Ovary (tissue), 3 donors: ENCODE measurements at regions not wholly inside any gene's neighbourhood (a gene's known extent, or its start where the extent isn't known, plus 50 kb on each side); places are given as distances from the start of the nearest gene placed in this dataset.

Experiments used
- POLR2A ChIP-seq: fragments of 450-650 bp; IDR thresholded peaks from one replicate; pipeline ENCODE4 v1.6.1; 2017; ENCODE audit warnings: antibody characterized with exemption, mild to moderate bottlenecking, moderate library complexity
- TF ChIP-seq, protein P1 (sequence below), 3 donors: fragments of 450-650 bp in 2 of 3; fragments of 200-600 bp in 1 of 3; IDR thresholded peaks; one replicate each; pipeline versions ENCODE4 v1.5.1 to v1.8.0; 2016 to 2022; ENCODE audit warnings: antibody characterized with exemption in 3 of 3, mild to moderate bottlenecking in 1 of 3
- donor health status: DM: no; HTN: no; CAD: no.

DNA sequence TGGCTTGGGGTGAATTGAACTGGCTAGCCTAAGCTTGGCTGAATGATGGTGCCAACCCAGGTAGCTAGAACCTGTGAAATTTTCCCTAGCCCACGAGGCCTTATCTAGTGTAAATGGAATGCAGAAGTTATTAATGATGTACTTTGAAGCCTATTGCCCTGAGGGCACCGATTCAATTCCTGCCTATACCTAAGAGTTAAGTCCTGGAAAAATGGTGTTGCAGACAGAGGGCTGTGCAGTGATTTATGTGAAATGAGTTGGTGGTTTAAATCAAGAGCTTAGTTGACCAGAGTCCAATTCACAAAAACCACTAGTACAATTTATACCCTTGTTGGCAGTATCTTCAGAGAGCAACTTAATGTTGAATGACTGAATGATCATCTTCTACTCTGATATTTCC is 373.8 kb upstream of the JAG1 start:
- TF ChIP-seq, protein P1, sequence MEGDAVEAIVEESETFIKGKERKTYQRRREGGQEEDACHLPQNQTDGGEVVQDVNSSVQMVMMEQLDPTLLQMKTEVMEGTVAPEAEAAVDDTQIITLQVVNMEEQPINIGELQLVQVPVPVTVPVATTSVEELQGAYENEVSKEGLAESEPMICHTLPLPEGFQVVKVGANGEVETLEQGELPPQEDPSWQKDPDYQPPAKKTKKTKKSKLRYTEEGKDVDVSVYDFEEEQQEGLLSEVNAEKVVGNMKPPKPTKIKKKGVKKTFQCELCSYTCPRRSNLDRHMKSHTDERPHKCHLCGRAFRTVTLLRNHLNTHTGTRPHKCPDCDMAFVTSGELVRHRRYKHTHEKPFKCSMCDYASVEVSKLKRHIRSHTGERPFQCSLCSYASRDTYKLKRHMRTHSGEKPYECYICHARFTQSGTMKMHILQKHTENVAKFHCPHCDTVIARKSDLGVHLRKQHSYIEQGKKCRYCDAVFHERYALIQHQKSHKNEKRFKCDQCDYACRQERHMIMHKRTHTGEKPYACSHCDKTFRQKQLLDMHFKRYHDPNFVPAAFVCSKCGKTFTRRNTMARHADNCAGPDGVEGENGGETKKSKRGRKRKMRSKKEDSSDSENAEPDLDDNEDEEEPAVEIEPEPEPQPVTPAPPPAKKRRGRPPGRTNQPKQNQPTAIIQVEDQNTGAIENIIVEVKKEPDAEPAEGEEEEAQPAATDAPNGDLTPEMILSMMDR (IDR thresholded peaks at IDR 0.05), result no peak
- no peak for TF ChIP-seq POLR2A
